ENCODE measurements at regions not wholly inside any gene's neighbourhood (a gene's known extent, or its start where the extent isn't known, plus 50 kb on each side); places are given as distances from the start of the nearest gene placed in this dataset.
"Not testable (repeated sequence)": the region's sequence is repeated elsewhere in the genome, so short reads cannot be mapped to it uniquely, and the experiment has no call there.

- H3K4me3 ChIP-seq; H3K4me1 ChIP-seq; H3K27ac ChIP-seq; H3K9me3 ChIP-seq; intact Hi-C loops (cut with DNase I); H3K36me3 ChIP-seq; H3K27me3 ChIP-seq; DNase-seq: not testable (repeated sequence)
- ATAC-seq, result peak; percentile 44
Observed at GRCh38 chr1:206297145-206298031, 94.0 kb downstream of the SRGAP2 start.

GRCh38 chr1:206298032-206298392, 94.7 kb downstream of the SRGAP2 start:
- H3K4me3 ChIP-seq; H3K27me3 ChIP-seq; intact Hi-C loops (cut with DNase I); ATAC-seq; H3K36me3 ChIP-seq; H3K27ac ChIP-seq; DNase-seq; H3K9me3 ChIP-seq; H3K4me1 ChIP-seq: not testable (repeated sequence)

- DNase-seq; H3K4me3 ChIP-seq; H3K36me3 ChIP-seq; H3K4me1 ChIP-seq; intact Hi-C loops (cut with DNase I); ATAC-seq; H3K9me3 ChIP-seq; H3K27me3 ChIP-seq; H3K27ac ChIP-seq: not testable (repeated sequence)
Observed at GRCh38 chr1:206299181-206299791, 95.9 kb downstream of the SRGAP2 start.

- intact Hi-C loops (cut with DNase I); H3K9me3 ChIP-seq; H3K27ac ChIP-seq; H3K4me1 ChIP-seq; H3K27me3 ChIP-seq; H3K4me3 ChIP-seq; DNase-seq; H3K36me3 ChIP-seq: not testable (repeated sequence)
- ATAC-seq, result peak; percentile 73
Observed at GRCh38 chr1:206299942-206300341, 96.6 kb downstream of the SRGAP2 start.

- ATAC-seq; H3K4me3 ChIP-seq; H3K27ac ChIP-seq; H3K4me1 ChIP-seq; H3K9me3 ChIP-seq; DNase-seq; H3K27me3 ChIP-seq; H3K36me3 ChIP-seq; intact Hi-C loops (cut with DNase I): not testable (repeated sequence)
Observed at GRCh38 chr1:206302056-206302455, 98.7 kb downstream of the SRGAP2 start.

- H3K9me3 ChIP-seq; H3K36me3 ChIP-seq; H3K4me3 ChIP-seq; DNase-seq; intact Hi-C loops (cut with DNase I); H3K27ac ChIP-seq; ATAC-seq; H3K27me3 ChIP-seq; H3K4me1 ChIP-seq: not testable (repeated sequence)
Observed at GRCh38 chr1:206307442-206307841, 104.1 kb downstream of the SRGAP2 start.

- H3K4me3 ChIP-seq; DNase-seq; intact Hi-C loops (cut with DNase I); H3K4me1 ChIP-seq; H3K36me3 ChIP-seq; H3K27me3 ChIP-seq; H3K27ac ChIP-seq; ATAC-seq; H3K9me3 ChIP-seq: not testable (repeated sequence)
Observed at GRCh38 chr1:206310948-206311347, 107.6 kb downstream of the SRGAP2 start.

- ATAC-seq, result peak; percentile 52
- DNase-seq, result not testable (repeated sequence)
Observed at GRCh38 chr1:206311611-206312273, 108.4 kb downstream of the SRGAP2 start.

GRCh38 chr1:206312274-206312665, 108.9 kb downstream of the SRGAP2 start:
- ATAC-seq; intact Hi-C loops (cut with DNase I); H3K4me3 ChIP-seq; H3K27ac ChIP-seq; H3K27me3 ChIP-seq; H3K36me3 ChIP-seq; H3K9me3 ChIP-seq; DNase-seq; H3K4me1 ChIP-seq: not testable (repeated sequence)

More at GRCh38 chr1:206311611-206312273, 108.4 kb downstream of the SRGAP2 start:
- H3K4me1 ChIP-seq; H3K27ac ChIP-seq; intact Hi-C loops (cut with DNase I); H3K9me3 ChIP-seq; H3K27me3 ChIP-seq; H3K4me3 ChIP-seq; H3K36me3 ChIP-seq: not testable (repeated sequence)

GRCh38 chr1:206314951-206315636, 111.8 kb downstream of the SRGAP2 start:
- DNase-seq; ATAC-seq; H3K27ac ChIP-seq; intact Hi-C loops (cut with DNase I); H3K27me3 ChIP-seq; H3K4me1 ChIP-seq; H3K36me3 ChIP-seq; H3K4me3 ChIP-seq; H3K9me3 ChIP-seq: not testable (repeated sequence)

GRCh38 chr1:206316901-206317300, 113.6 kb downstream of the SRGAP2 start:
- H3K36me3 ChIP-seq; H3K9me3 ChIP-seq; H3K4me3 ChIP-seq; intact Hi-C loops (cut with DNase I); H3K27me3 ChIP-seq; H3K4me1 ChIP-seq; ATAC-seq; H3K27ac ChIP-seq; DNase-seq: not testable (repeated sequence)

GRCh38 chr1:206317878-206318514, 114.7 kb downstream of the SRGAP2 start:
- DNase-seq; H3K36me3 ChIP-seq; H3K27me3 ChIP-seq; H3K4me1 ChIP-seq; H3K4me3 ChIP-seq; intact Hi-C loops (cut with DNase I); H3K27ac ChIP-seq; H3K9me3 ChIP-seq: not testable (repeated sequence)
- peak; percentile 91 for ATAC-seq

- peak; percentile 33 for ATAC-seq
- H3K27ac ChIP-seq; H3K9me3 ChIP-seq; H3K4me3 ChIP-seq; H3K36me3 ChIP-seq; intact Hi-C loops (cut with DNase I); DNase-seq; H3K4me1 ChIP-seq; H3K27me3 ChIP-seq: not testable (repeated sequence)
Observed at GRCh38 chr1:206320227-206320626, 116.9 kb downstream of the SRGAP2 start.
